ENCODE measurements at regions not wholly inside any gene's neighbourhood (a gene's known extent, or its start where the extent isn't known, plus 50 kb on each side); places are given as distances from the start of the nearest gene placed in this dataset.
"Not testable (repeated sequence)": the region's sequence is repeated elsewhere in the genome, so short reads cannot be mapped to it uniquely, and the experiment has no call there.

DNA sequence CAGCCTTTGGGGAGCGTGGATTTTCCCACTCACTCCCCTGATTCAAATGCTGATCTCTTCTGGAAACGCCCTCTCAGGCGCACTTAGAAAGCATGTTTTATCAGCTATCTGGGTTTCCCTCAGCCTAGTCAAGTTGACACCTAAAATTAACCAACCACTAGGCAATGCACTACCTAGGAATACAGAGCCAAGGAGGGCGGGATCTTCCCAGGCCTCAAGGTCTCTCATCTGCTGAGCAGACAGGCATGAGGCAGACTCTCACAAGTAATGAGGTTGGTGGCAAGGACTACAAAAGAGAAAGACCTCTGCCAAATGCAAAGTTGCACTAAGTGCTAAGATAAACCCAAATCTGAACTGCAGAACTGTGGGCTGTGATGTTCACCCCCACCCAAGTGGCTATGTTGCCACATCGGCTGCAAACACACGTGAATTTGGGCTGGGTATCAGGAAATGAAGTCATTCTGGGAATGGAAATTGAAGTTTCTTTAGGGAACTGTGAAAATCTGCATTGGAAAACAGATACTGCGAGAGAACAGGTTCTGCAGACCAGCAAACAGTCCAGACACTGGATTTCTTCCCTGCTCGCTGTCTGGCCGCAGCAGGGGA lies 186.6 kb downstream of the LMLN start:
- not testable (repeated sequence) for TF ChIP-seq ZNF70 (CRISPR knock-in tag; IDR thresholded peaks at IDR 0.05); ZC3H10 (CRISPR knock-in tag; IDR thresholded peaks at IDR 0.05); CREB5 (CRISPR knock-in tag; IDR thresholded peaks at IDR 0.05; ENCODE audit: low read depth); ZNF8 (CRISPR knock-in tag; IDR thresholded peaks at IDR 0.05)
